CD4-positive, alpha-beta T cell (primary cell): ENCODE measurements at regions not wholly inside any gene's neighbourhood (a gene's known extent, or its start where the extent isn't known, plus 50 kb on each side); places are given as distances from the start of the nearest gene placed in this dataset.

Experiments used
- ATAC-seq: fragments of 200-7000 bp; cut with Tn5 transposase; one replicate; pipeline ENCODE4 v1.10.0; 2022; ENCODE audit warnings: mild to moderate bottlenecking; ENCODE audit not compliant: poor library complexity
- CTCF ChIA-PET: fragments of 350-600 bp; sonication (Branson Sonifier 250); formaldehyde crosslinking; loops from one replicate; lab custom pipeline; 2021; ENCODE audit warnings: antibody characterized with exemption, inconsistent platforms; lab: Charles Lee
- POLR2A ChIA-PET: fragments of 350-600 bp; sonication (Branson Sonifier 250); formaldehyde crosslinking; loops from one replicate; lab custom pipeline; 2021; ENCODE audit warnings: antibody characterized with exemption, inconsistent platforms; lab: Charles Lee
- DNase-seq, 14 experiments: peaks; one replicate each; pipeline ENCODE4 v3.0.0-alpha.2; 2013 to 2020; ENCODE audit warnings: mixed read lengths in 2 of 14
- H3K27ac ChIP-seq, 2 donors: one replicate each; pipeline versions ENCODE4 v1.5.1 to v1.7.0; 2013; ENCODE audit warnings: low read length in 2 of 2, low read depth in 1 of 2, mild to moderate bottlenecking in 1 of 2
- H3K27me3 ChIP-seq, 2 experiments: 1 replicate in 1 of 2; 2 replicates in 1 of 2; pipeline versions ENCODE4 v1.6.1 to v1.7.0; 2013; ENCODE audit warnings: low read length in 2 of 2, control low read depth in 1 of 2, mild to moderate bottlenecking in 1 of 2, moderate library complexity in 1 of 2; ENCODE audit not compliant: insufficient read depth in 2 of 2, control insufficient read depth in 1 of 2
- H3K36me3 ChIP-seq: one replicate; pipeline ENCODE4 v1.6.1; 2013; ENCODE audit warnings: low read length, control low read depth; ENCODE audit not compliant: insufficient read depth
- H3K4me1 ChIP-seq: one replicate; pipeline ENCODE4 v1.6.1; 2013; ENCODE audit warnings: low read length, control low read depth; ENCODE audit not compliant: insufficient read depth
- H3K4me3 ChIP-seq: one replicate; pipeline ENCODE4 v1.5.1; 2013; ENCODE audit warnings: mild to moderate bottlenecking, low read length, moderate library complexity
- H3K9me3 ChIP-seq, 2 experiments: 1 replicate in 1 of 2; 2 replicates in 1 of 2; pipeline versions ENCODE4 v1.6.1 to v1.7.0; 2013; ENCODE audit warnings: low read length in 2 of 2, mild to moderate bottlenecking in 2 of 2, control low read depth in 1 of 2, moderate library complexity in 1 of 2; ENCODE audit not compliant: control insufficient read depth in 1 of 2, insufficient read depth in 1 of 2
- H3K27ac Mint-ChIP-seq: one replicate; pipeline ENCODE4 v1.8.0; 2020; ENCODE audit warnings: mixed read lengths
- H3K27me3 Mint-ChIP-seq: one replicate; pipeline ENCODE4 v1.8.0; 2021; ENCODE audit warnings: mixed read lengths
- H3K36me3 Mint-ChIP-seq: one replicate; pipeline ENCODE4 v1.8.0; 2021; ENCODE audit warnings: low read depth, mixed read lengths
- H3K4me1 Mint-ChIP-seq: one replicate; pipeline ENCODE4 v1.8.0; 2021; ENCODE audit warnings: low read depth, mixed read lengths
- H3K4me3 Mint-ChIP-seq: one replicate; pipeline ENCODE4 v1.8.0; 2020; ENCODE audit warnings: mild to moderate bottlenecking, mixed read lengths
- H3K9me3 Mint-ChIP-seq: one replicate; pipeline ENCODE4 v1.8.0; 2020; ENCODE audit warnings: mixed read lengths
- intact Hi-C, 2 experiments: fragments of 100-400 bp; cut with DNase I in 1 of 2; cut with micrococcal nuclease in 1 of 2; formaldehyde crosslinking; loops; one replicate each; pipeline versions ENCODE4 v1.15.1 to v1.9.0; 2023 to 2025; cut with DNase I, micrococcal nuclease
- TF ChIP-seq, protein P1 (sequence below): fragments of 200-600 bp; IDR thresholded peaks from one replicate; pipeline ENCODE4 v1.8.0; 2022; ENCODE audit warnings: antibody characterized with exemption, mild to moderate bottlenecking

DNA sequence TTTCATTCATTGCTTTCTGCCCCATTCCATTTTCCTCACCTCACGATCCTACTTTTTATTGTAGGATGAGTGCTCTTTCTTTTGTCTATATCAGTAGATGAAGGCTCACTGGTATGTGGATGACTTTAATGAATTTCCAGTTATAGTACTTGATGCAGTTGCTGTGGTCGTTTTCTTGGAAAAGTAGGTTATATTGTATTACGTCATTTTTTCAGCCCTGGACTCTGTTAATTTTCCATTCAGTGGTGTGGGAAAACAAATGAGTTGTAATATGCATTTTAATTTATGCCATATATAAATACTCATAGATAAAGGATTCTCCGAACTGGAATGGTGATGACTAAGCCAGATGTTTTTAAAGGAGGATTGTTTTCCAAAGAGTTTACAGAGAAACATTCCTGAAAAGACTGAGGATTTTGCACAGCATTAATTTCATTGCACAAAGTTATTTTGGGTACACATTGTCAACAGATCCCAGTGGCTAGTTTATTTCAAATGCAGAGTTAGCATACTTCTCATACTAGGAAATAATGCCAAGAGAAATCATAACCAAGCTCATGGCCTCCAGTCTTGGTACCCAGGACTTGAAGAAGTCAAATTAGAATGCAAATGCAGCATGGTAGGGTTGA is 189.7 kb downstream of the PAX3 start:
- no peak overlapping the region for H3K27ac ChIP-seq
- intact Hi-C loops = no loop called here
- Mint-ChIP-seq H3K36me3 (no peaks in the 10 kb centered on the region), H3K27ac (no peak overlapping the region), H3K4me3 (no peak overlapping the region), H3K9me3 (peaks cover 3% of the 10 kb centered on the region), H3K4me1 (no peaks in the 10 kb centered on the region), H3K27me3 (no peaks in the 10 kb centered on the region)
- no peaks in the 10 kb centered on the region for H3K36me3 ChIP-seq
- TF ChIP-seq, protein P1, sequence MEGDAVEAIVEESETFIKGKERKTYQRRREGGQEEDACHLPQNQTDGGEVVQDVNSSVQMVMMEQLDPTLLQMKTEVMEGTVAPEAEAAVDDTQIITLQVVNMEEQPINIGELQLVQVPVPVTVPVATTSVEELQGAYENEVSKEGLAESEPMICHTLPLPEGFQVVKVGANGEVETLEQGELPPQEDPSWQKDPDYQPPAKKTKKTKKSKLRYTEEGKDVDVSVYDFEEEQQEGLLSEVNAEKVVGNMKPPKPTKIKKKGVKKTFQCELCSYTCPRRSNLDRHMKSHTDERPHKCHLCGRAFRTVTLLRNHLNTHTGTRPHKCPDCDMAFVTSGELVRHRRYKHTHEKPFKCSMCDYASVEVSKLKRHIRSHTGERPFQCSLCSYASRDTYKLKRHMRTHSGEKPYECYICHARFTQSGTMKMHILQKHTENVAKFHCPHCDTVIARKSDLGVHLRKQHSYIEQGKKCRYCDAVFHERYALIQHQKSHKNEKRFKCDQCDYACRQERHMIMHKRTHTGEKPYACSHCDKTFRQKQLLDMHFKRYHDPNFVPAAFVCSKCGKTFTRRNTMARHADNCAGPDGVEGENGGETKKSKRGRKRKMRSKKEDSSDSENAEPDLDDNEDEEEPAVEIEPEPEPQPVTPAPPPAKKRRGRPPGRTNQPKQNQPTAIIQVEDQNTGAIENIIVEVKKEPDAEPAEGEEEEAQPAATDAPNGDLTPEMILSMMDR = no peak
- POLR2A ChIA-PET = no interaction called here
- H3K4me3 ChIP-seq = no peak overlapping the region
- DNase-seq (no peak), ATAC-seq (no peak)
- no peaks in the 10 kb centered on the region for H3K4me1 ChIP-seq
- CTCF ChIA-PET = no interaction called here
- H3K9me3 ChIP-seq = peaks cover 0 to 2% of the 10 kb centered on the region in 2 experiments
- H3K27me3 ChIP-seq = no peaks in the 10 kb centered on the region

DNA sequence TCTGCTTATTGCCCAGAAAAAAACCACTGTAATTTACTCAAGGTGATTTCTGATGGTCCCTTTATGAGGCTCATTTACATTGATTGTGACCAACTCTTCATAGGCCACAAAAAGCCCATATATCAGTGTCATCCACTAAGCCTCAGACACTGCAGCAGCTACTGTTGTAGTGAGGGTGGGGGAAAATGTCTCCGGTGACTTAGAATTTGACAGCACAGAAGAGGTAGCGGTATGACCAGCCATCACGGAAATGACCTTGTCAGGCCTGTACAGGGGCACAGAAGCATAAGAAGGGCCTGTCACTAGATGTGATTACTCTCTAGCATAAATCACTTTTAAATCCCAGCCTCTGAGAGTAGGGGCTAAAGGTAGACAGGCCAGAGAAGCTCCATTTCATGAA is 190.3 kb downstream of the PAX3 start:
- Histone ChIP-seq H3K27me3 (no peaks in the 10 kb centered on the region), H3K4me3 (no peak overlapping the region), H3K27ac (no peak overlapping the region), H3K9me3 (no peaks in the 10 kb centered on the region), H3K36me3 (no peaks in the 10 kb centered on the region), H3K4me1 (no peaks in the 10 kb centered on the region)
- Mint-ChIP-seq H3K4me3 (no peak overlapping the region), H3K4me1 (no peaks in the 10 kb centered on the region), H3K27ac (no peak overlapping the region), H3K27me3 (no peaks in the 10 kb centered on the region), H3K9me3 (peaks cover 3% of the 10 kb centered on the region), H3K36me3 (no peaks in the 10 kb centered on the region)
- intact Hi-C loops = no loop called here
- TF ChIP-seq, protein P1 = no peak
- ATAC-seq (no peak), DNase-seq (no peak)
- POLR2A ChIA-PET = no interaction called here
- CTCF ChIA-PET = no interaction called here

DNA sequence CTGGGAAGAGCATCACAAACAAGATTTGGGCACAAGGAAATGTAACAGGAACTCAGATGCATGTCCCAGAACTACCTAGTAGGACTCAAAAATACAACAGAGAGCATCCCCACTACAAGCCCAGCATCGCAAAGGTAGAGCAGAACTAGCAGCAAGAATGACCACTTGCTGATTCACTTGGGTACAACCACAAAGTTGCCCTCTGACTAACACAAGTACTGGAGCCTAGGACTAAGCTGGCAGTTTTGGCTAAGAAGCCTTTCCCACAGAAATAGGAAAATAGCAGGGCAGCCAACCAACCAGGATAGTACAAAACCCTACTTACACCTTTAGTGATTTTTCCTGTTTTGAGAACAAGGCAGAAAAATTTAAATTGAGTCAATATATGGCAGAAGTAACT is 193.8 kb downstream of the PAX3 start:
- intact Hi-C loops = no loop called here
- Histone ChIP-seq H3K9me3 (no peaks in the 10 kb centered on the region), H3K27ac (no peak overlapping the region), H3K36me3 (no peaks in the 10 kb centered on the region), H3K4me1 (no peaks in the 10 kb centered on the region), H3K27me3 (no peaks in the 10 kb centered on the region), H3K4me3 (no peak overlapping the region)
- ATAC-seq = no peak
- no peaks in the 10 kb centered on the region for H3K4me1 Mint-ChIP-seq
- TF ChIP-seq, protein P1 = no peak
- no peaks in the 10 kb centered on the region for H3K9me3 Mint-ChIP-seq
- no peaks in the 10 kb centered on the region for H3K36me3 Mint-ChIP-seq
- ChIA-PET CTCF (no interaction called here), POLR2A (no interaction called here)
- no peak overlapping the region for H3K27ac Mint-ChIP-seq
- H3K4me3 Mint-ChIP-seq = no peak overlapping the region
- no peak for DNase-seq
- H3K27me3 Mint-ChIP-seq = no peaks in the 10 kb centered on the region
